Vagina (tissue), 2 donors: ENCODE measurements at regions not wholly inside any gene's neighbourhood (a gene's known extent, or its start where the extent isn't known, plus 50 kb on each side); places are given as distances from the start of the nearest gene placed in this dataset.

ENCODE experiments used
- CTCF ChIP-seq, 3 experiments: fragments of 450-650 bp in 2 of 3; fragments of 200-600 bp in 1 of 3; sonication (generic) in 1 of 3; IDR thresholded peaks; one replicate each; pipeline ENCODE4 v1.5.1; 2017 to 2019; ENCODE audit warnings: antibody characterized with exemption in 3 of 3, mild to moderate bottlenecking in 2 of 3, moderate library complexity in 2 of 3
- POLR2AphosphoS5 ChIP-seq, 2 donors: sonication (generic); formaldehyde crosslinking; IDR thresholded peaks; one replicate each; pipeline ENCODE4 v1.9.0; 2017; ENCODE audit warnings: antibody characterized with exemption in 2 of 2, mild to moderate bottlenecking in 2 of 2, low read depth in 1 of 2; ENCODE audit not compliant: insufficient read depth in 1 of 2

GRCh38 chr9:71384343-71384742 is 262.9 kb upstream of the TRPM3 start:
- TF ChIP-seq POLR2AphosphoS5 (IDR thresholded peaks at IDR 0.05; ENCODE audit: insufficient read depth in 1 of 2, low read depth in 1 of 2) (no peak), CTCF (IDR thresholded peaks at IDR 0.05) (no peak)
